Colonic mucosa (tissue), 4 donors: ENCODE measurements at regions not wholly inside any gene's neighbourhood (a gene's known extent, or its start where the extent isn't known, plus 50 kb on each side); places are given as distances from the start of the nearest gene placed in this dataset.
"Not testable (repeated sequence)": the region's sequence is repeated elsewhere in the genome, so short reads cannot be mapped to it uniquely, and the experiment has no call there.

ENCODE experiments used
- DNase-seq: peaks from one replicate; pipeline ENCODE4 v3.0.0-alpha.2; 2020
- H3K27ac ChIP-seq: fragments of 200-600 bp; one replicate; pipeline ENCODE4 v1.8.0; 2021
- H3K27me3 ChIP-seq: fragments of 200-600 bp; one replicate; pipeline ENCODE4 v1.8.0; 2021
- H3K36me3 ChIP-seq: fragments of 200-600 bp; one replicate; pipeline ENCODE4 v1.8.0; 2021
- H3K4me1 ChIP-seq: fragments of 200-600 bp; one replicate; pipeline ENCODE4 v1.8.0; 2021; ENCODE audit warnings: mild to moderate bottlenecking
- H3K4me3 ChIP-seq: fragments of 200-600 bp; one replicate; pipeline ENCODE4 v1.8.0; 2021
- H3K9ac ChIP-seq, 2 donors: one replicate each; pipeline ENCODE4 v1.7.0; 2013; ENCODE audit warnings: control low read depth in 2 of 2, low read depth in 2 of 2, low read length in 2 of 2
- H3K9me3 ChIP-seq: fragments of 200-600 bp; one replicate; pipeline ENCODE4 v1.8.0; 2021
- CTCF ChIP-seq: fragments of 200-600 bp; IDR thresholded peaks from one replicate; pipeline ENCODE4 v1.8.0; 2022; ENCODE audit warnings: antibody characterized with exemption, mild to moderate bottlenecking
- intact Hi-C: fragments of 100-400 bp; cut with DNase I; formaldehyde crosslinking; loops from one replicate; pipeline ENCODE4 v1.14.1; 2022
- donor health status: healthy.
- donor health status: DM: no; HTN: no; CAD: no.
- donor health status: DM: no; HTN: no; CAD: no.

GRCh38 chr1:194437135-194437534, 1250.7 kb upstream of the B3GALT2 start:
- Histone ChIP-seq H3K9ac (no peak overlapping the region), H3K4me1 (no peaks in the 10 kb centered on the region), H3K27me3 (no peaks in the 10 kb centered on the region), H3K36me3 (no peaks in the 10 kb centered on the region), H3K27ac (no peak overlapping the region), H3K4me3 (no peak overlapping the region), H3K9me3 (no peaks in the 10 kb centered on the region)
- DNase-seq, result no peak
- no peak for TF ChIP-seq CTCF
- intact Hi-C loops, result no loop called here

DNA sequence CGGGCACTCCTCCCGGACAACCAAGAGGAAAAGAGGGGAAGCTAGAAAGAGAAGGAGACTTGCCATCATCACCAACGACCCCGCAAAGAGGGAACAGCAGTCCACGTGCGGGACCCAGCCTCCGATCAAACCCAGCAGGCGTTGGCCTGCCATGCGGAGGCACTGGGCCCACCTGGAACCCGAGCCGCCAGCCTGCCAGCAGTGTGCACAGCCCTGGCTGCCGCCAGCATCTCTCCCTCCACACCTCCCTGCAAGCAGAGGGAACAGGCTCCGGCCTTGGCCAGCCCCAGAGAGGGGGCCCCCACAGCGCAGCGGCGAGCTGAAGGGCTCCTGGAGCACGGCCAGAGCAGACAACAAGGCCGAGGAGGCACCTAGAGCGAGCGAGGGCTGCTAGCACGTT, 1244.7 kb upstream of the B3GALT2 start:
- no peaks in the 10 kb centered on the region for H3K4me1 ChIP-seq
- no peaks in the 10 kb centered on the region for H3K36me3 ChIP-seq
- TF ChIP-seq CTCF, result no peak
- intact Hi-C loops, result no loop called here
- no peaks in the 10 kb centered on the region for H3K9me3 ChIP-seq
- H3K27me3 ChIP-seq, result no peaks in the 10 kb centered on the region
- DNase-seq, result no peak
- H3K27ac ChIP-seq, result no peak overlapping the region
- H3K9ac ChIP-seq, result no peak overlapping the region
- H3K4me3 ChIP-seq, result no peak overlapping the region

- intact Hi-C loops, result no loop called here
- TF ChIP-seq CTCF, result no peak
- Histone ChIP-seq H3K4me3 (no peak overlapping the region), H3K9me3 (no peaks in the 10 kb centered on the region), H3K4me1 (no peaks in the 10 kb centered on the region), H3K27me3 (no peaks in the 10 kb centered on the region), H3K36me3 (no peaks in the 10 kb centered on the region), H3K9ac (no peak overlapping the region), H3K27ac (no peak overlapping the region)
- no peak for DNase-seq
Observed at GRCh38 chr1:194420706-194421105, 1234.3 kb upstream of the B3GALT2 start.

DNA sequence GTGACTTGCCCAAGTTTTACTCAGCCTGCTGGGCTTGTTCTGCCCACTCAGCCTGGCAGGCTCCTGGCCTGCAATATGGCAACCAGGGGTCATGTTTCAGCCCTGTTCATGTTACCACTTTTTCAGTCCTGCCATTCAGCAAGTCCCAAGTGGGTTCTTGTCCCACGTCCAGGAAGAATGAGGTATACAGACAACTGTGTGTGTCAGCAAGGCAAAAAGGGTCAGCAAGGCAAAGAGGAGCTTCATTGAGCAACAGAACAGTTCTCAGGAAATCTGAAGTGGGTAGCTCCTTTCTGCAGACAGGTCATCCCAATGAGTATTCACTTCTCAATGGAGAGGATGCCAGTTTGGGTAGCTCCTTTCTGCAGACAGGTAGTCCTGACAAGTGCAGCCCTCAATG, 1233.3 kb upstream of the B3GALT2 start:
- Histone ChIP-seq H3K27ac (no peak overlapping the region), H3K9ac (no peak overlapping the region), H3K4me1 (no peaks in the 10 kb centered on the region), H3K36me3 (no peaks in the 10 kb centered on the region), H3K27me3 (no peaks in the 10 kb centered on the region), H3K4me3 (no peak overlapping the region), H3K9me3 (no peaks in the 10 kb centered on the region)
- TF ChIP-seq CTCF, result no peak
- intact Hi-C loops, result no loop called here
- DNase-seq, result no peak

- Histone ChIP-seq H3K4me3 (no peak overlapping the region), H3K4me1 (no peaks in the 10 kb centered on the region), H3K36me3 (no peaks in the 10 kb centered on the region), H3K27ac (no peak overlapping the region), H3K9ac (no peak overlapping the region), H3K27me3 (no peaks in the 10 kb centered on the region), H3K9me3 (no peaks in the 10 kb centered on the region)
- no peak for TF ChIP-seq CTCF
- no peak for DNase-seq
- intact Hi-C loops, result no loop called here
Observed at GRCh38 chr1:194410756-194411155, 1224.3 kb upstream of the B3GALT2 start.

DNA sequence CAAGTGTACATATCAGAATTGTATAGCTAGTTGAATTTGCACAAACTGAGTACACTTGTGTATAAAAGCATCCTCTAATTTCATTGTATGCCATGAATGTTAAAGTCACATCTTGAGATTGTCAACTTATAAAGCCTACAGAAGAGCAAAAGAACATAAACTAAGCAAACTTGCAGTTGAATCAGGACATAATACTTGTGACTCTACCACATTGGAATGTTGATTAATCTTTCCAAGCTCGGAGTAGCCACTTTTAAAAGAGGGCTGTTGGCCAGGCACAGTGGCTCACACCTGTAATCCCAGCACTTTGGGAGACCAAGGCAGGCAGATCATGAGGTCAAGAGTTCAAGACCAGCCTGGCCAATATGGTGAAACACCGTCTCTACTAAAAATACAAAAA, 1220.8 kb upstream of the B3GALT2 start:
- DNase-seq, H3K4me1 ChIP-seq, H3K9ac ChIP-seq, intact Hi-C loops, H3K4me3 ChIP-seq, H3K9me3 ChIP-seq, H3K27me3 ChIP-seq, H3K36me3 ChIP-seq, H3K27ac ChIP-seq: not testable (repeated sequence)
